Natural killer cell (primary cell): ENCODE measurements at regions not wholly inside any gene's neighbourhood (a gene's known extent, or its start where the extent isn't known, plus 50 kb on each side); places are given as distances from the start of the nearest gene placed in this dataset.

ENCODE experiments used
- ATAC-seq, 3 donors: fragments of 150-1000 bp in 2 of 3; fragments of 200-7000 bp in 1 of 3; cut with Tn5 transposase; 1 replicate in 1 of 3; 2 replicates in 2 of 3; pipeline ENCODE4 v1.10.0; 2021; ENCODE audit warnings: mild to moderate bottlenecking in 2 of 3, moderate library complexity in 2 of 3
- DNase-seq, 2 donors: peaks; one replicate each; pipeline versions ENCODE4 v3.0.0 to v3.0.0-alpha.2; 2013 to 2021; ENCODE audit warnings: mixed read lengths in 1 of 2
- H3K27ac ChIP-seq: one replicate; pipeline ENCODE4 v1.5.1; 2013; ENCODE audit warnings: mild to moderate bottlenecking, low read length
- H3K27me3 ChIP-seq: one replicate; pipeline ENCODE4 v1.6.1; 2013; ENCODE audit warnings: low read length; ENCODE audit not compliant: control insufficient read depth, insufficient read depth
- H3K36me3 ChIP-seq: one replicate; pipeline ENCODE4 v1.6.1; 2013; ENCODE audit warnings: low read length; ENCODE audit not compliant: control insufficient read depth, insufficient read depth
- H3K4me1 ChIP-seq: one replicate; pipeline ENCODE4 v1.6.1; 2013; ENCODE audit warnings: low read length; ENCODE audit not compliant: control insufficient read depth, insufficient read depth
- H3K4me3 ChIP-seq: one replicate; pipeline ENCODE4 v1.5.1; 2013; ENCODE audit warnings: low read length
- H3K9me3 ChIP-seq: one replicate; pipeline ENCODE4 v1.6.1; 2013; ENCODE audit warnings: low read length; ENCODE audit not compliant: control insufficient read depth, insufficient read depth
- H3K27ac Mint-ChIP-seq, 2 donors: one replicate each; pipeline ENCODE4 v1.8.0; 2022; ENCODE audit warnings: mild to moderate bottlenecking in 2 of 2, mixed read lengths in 2 of 2, moderate library complexity in 1 of 2
- H3K27me3 Mint-ChIP-seq, 2 donors: one replicate each; pipeline ENCODE4 v1.8.0; 2022; ENCODE audit warnings: low read depth in 2 of 2, mixed read lengths in 2 of 2
- H3K36me3 Mint-ChIP-seq: one replicate; pipeline ENCODE4 v1.8.0; 2022; ENCODE audit warnings: mixed read lengths
- H3K4me1 Mint-ChIP-seq, 2 donors: one replicate each; pipeline ENCODE4 v1.8.0; 2022; ENCODE audit warnings: mixed read lengths in 2 of 2
- H3K4me3 Mint-ChIP-seq: one replicate; pipeline ENCODE4 v1.8.0; 2022; ENCODE audit warnings: mild to moderate bottlenecking, moderate library complexity, mixed read lengths
- H3K9me3 Mint-ChIP-seq, 2 donors: one replicate each; pipeline ENCODE4 v1.8.0; 2022; ENCODE audit warnings: mixed read lengths in 2 of 2
- WGBS: methylation state at CpG from one replicate; pipeline ENCODE4 v1.1.7; 2013; ENCODE audit warnings: missing lambda C conversion rate; ENCODE audit not compliant: insufficient coverage; 5-methylcytosine and 5-hydroxymethylcytosine counted together
- intact Hi-C: fragments of 100-400 bp; cut with micrococcal nuclease; formaldehyde crosslinking; loops from one replicate; pipeline ENCODE4 v1.14.2; 2022
- TF ChIP-seq, protein P1 (sequence below): fragments of 200-600 bp; IDR thresholded peaks from one replicate; pipeline ENCODE4 v1.8.0; 2022; ENCODE audit warnings: antibody characterized with exemption

DNA sequence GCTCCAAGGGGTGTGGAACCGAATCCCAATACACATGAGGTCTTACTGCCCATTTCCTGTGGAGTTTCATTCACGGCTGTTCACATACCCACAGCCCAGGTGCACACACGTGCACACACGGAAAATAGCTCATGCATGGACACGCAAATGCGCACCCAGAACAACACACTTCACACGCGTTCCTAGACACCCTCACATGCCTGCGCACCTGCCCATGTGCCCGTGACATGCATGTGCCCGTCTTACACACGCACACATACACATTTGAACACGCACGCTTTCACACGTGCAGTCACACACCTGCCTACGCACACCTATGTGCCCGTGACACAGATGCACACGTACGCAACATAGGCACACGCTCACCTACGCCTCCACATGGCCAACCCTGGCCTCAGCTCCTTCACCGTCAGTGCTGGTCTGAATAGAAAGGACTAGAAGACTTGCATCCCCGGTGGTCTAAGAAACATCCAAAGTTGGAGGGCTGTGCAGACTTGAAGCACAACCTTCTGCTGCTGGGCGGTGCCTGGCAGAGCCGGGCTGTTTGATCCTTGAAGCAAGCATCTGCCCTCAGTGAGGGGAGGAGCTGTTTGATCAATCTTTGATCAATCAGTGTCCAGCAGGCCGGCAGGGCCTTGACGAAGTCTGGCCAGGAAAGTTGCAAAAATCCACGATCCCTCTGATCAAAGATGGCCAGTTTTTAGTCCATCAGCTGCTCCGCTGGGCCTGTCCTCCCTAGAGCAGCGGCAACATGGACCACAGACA lies 164.7 kb downstream of the OLFM1 start:
- H3K36me3 Mint-ChIP-seq: no peaks in the 10 kb centered on the region
- H3K27ac Mint-ChIP-seq: no peak overlapping the region
- no peak overlapping the region for H3K4me3 Mint-ChIP-seq
- Histone ChIP-seq H3K4me3 (no peak overlapping the region), H3K9me3 (no peaks in the 10 kb centered on the region), H3K4me1 (no peaks in the 10 kb centered on the region), H3K36me3 (no peaks in the 10 kb centered on the region), H3K27me3 (no peaks in the 10 kb centered on the region), H3K27ac (no peak overlapping the region)
- 85% methylated on average over 30 of the region's 30 CpGs for WGBS
- TF ChIP-seq, protein P1, sequence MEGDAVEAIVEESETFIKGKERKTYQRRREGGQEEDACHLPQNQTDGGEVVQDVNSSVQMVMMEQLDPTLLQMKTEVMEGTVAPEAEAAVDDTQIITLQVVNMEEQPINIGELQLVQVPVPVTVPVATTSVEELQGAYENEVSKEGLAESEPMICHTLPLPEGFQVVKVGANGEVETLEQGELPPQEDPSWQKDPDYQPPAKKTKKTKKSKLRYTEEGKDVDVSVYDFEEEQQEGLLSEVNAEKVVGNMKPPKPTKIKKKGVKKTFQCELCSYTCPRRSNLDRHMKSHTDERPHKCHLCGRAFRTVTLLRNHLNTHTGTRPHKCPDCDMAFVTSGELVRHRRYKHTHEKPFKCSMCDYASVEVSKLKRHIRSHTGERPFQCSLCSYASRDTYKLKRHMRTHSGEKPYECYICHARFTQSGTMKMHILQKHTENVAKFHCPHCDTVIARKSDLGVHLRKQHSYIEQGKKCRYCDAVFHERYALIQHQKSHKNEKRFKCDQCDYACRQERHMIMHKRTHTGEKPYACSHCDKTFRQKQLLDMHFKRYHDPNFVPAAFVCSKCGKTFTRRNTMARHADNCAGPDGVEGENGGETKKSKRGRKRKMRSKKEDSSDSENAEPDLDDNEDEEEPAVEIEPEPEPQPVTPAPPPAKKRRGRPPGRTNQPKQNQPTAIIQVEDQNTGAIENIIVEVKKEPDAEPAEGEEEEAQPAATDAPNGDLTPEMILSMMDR: no peak
- no peaks in the 10 kb centered on the region for H3K9me3 Mint-ChIP-seq
- intact Hi-C loops: no loop called here
- no peak for ATAC-seq
- H3K4me1 Mint-ChIP-seq: no peaks in the 10 kb centered on the region
- H3K27me3 Mint-ChIP-seq: peaks cover 0 to 3% of the 10 kb centered on the region in 2 donors
- no peak for DNase-seq

DNA sequence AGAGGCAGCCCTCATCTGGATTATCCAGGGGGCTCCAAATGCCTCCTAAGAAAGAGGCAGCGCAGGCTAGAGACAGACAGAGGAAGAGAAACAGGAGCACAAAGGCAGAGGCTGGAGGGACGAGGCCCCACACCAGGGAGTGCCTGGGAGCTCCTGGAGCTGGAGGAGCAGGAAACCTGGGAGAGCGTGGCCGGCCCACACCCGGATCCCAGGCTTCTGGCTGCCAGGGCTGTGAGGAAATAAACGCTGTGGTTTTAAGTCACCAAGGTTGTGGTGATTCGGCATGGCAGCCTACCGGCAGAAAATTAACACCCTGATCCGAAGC lies 165.5 kb downstream of the OLFM1 start:
- no peaks in the 10 kb centered on the region for H3K4me1 ChIP-seq
- no peaks in the 10 kb centered on the region for H3K36me3 ChIP-seq
- TF ChIP-seq, protein P1: no peak
- H3K9me3 ChIP-seq: no peaks in the 10 kb centered on the region
- ATAC-seq (no peak), DNase-seq (no peak)
- Mint-ChIP-seq H3K27me3 (peaks cover 0 to 3% of the 10 kb centered on the region in 2 donors), H3K9me3 (no peaks in the 10 kb centered on the region), H3K4me3 (no peak overlapping the region), H3K27ac (no peak overlapping the region), H3K36me3 (no peaks in the 10 kb centered on the region), H3K4me1 (no peaks in the 10 kb centered on the region)
- H3K27me3 ChIP-seq: no peaks in the 10 kb centered on the region
- H3K27ac ChIP-seq: no peak overlapping the region
- H3K4me3 ChIP-seq: no peak overlapping the region
- intact Hi-C loops: no loop called here
- 26% methylated on average over 9 of the region's 9 CpGs for WGBS

DNA sequence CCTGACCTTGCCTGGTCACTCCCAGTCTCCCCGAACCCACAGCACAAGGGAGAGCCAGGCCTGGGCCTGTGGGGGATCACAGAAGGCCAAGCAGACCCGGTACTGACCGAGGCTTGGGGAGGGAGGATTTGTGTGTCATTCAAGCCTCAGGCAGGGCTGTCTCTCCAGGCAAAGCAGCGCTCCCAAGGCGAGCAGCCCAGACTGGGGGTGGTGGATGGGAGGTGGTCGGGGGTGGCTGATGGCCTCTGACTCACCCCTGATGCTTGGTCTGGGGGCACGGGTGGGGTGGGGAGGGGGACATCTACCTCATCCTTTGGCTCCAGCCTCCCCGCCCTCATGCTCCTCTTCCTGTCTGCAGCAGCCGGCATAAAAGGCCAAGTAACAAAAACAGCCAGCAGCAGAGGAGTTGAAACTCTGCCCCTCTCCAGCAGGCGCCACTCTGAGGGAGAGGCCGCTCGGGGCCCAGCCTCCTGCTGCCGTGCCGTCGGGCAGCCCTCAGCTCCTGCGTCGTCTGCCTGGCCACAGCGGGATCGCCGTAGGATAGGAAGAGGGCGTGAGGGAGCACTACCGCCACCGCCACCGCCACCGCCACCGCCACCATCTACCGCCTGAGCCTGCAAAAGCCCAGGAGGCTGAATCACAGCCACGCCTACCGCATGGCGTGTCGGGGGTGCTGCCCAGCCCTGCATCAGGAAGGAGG lies 166.0 kb downstream of the OLFM1 start:
- Mint-ChIP-seq H3K4me1 (no peaks in the 10 kb centered on the region), H3K36me3 (no peaks in the 10 kb centered on the region), H3K27ac (no peak overlapping the region), H3K9me3 (no peaks in the 10 kb centered on the region), H3K4me3 (no peak overlapping the region), H3K27me3 (peaks cover 0 to 3% of the 10 kb centered on the region in 2 donors)
- DNase-seq: no peak
- Histone ChIP-seq H3K4me3 (no peak overlapping the region), H3K27me3 (no peaks in the 10 kb centered on the region), H3K9me3 (no peaks in the 10 kb centered on the region), H3K36me3 (no peaks in the 10 kb centered on the region), H3K4me1 (no peaks in the 10 kb centered on the region), H3K27ac (no peak overlapping the region)
- no peak for ATAC-seq
- 46% methylated on average over 30 of the region's 31 CpGs for WGBS
- TF ChIP-seq, protein P1: no peak
- intact Hi-C loops: no loop called here
